ENCODE measurements at regions not wholly inside any gene's neighbourhood (a gene's known extent, or its start where the extent isn't known, plus 50 kb on each side); places are given as distances from the start of the nearest gene placed in this dataset.

DNA sequence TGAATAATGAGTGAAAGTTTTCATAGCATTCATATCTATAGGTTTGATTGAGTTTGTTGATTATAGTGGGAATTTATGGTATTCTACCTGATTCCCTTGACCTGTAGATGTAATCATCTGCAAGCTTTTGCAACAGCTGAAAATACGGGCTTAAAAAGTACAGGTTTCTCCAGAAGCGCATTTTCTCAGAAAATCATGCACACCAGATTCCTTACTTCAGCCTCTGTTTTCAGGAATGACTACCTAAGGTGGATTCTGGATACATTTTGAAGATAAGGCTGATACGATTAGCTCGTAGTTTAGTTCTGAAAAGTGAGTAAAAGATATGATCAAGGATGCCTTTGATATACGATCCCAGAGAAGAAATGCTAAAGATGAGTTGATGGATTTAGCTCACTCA is 694.8 kb upstream of the CDH10 start:
- Histone ChIP-seq H3K36me3 (replicated peaks in 1 of 2; ENCODE audit: control insufficient read depth in 1 of 2, insufficient read depth in 2 of 2, low read length in 1 of 2) (no peaks in the 10 kb centered on the region), H2AFZ (ENCODE audit: low read depth) (no peak overlapping the region), H3K9ac (no peak overlapping the region), H3K4me1 (ENCODE audit: control insufficient read depth in 1 of 2, insufficient read depth in 2 of 2, low read depth in 1 of 2, low read length in 1 of 2) (no peaks in the 10 kb centered on the region), H3F3A (replicated peaks; ENCODE audit: insufficient read depth) (no peaks in the 10 kb centered on the region), H3K4me2 (no peak overlapping the region), H3K4me3 (ENCODE audit: low read depth in 2 of 2, low read length in 1 of 2) (no peak overlapping the region), H3K79me2 (ENCODE audit: insufficient read depth) (no peaks in the 10 kb centered on the region), H3K27ac (ENCODE audit: low read depth in 2 of 2, low read length in 1 of 2) (no peak overlapping the region), H3K9me2 (no peaks in the 10 kb centered on the region), H4K20me1 (ENCODE audit: insufficient read depth) (no peaks in the 10 kb centered on the region), H3K27me3 (ENCODE audit: insufficient read depth) (no peaks in the 10 kb centered on the region; the same call in 1 of the 2 replicates), H3K9me3 (no peaks in the 10 kb centered on the region)
- ChIA-PET CTCF (no interaction called here), POLR2A (no interaction called here)
- TF ChIP-seq POLR2AphosphoS5 (IDR thresholded peaks at IDR 0.05; ENCODE audit: low read depth, low read length) (no peak), YY1 (IDR thresholded peaks at IDR 0.05; ENCODE audit: low read depth) (no peak), RFX5 (IDR thresholded peaks at IDR 0.05; ENCODE audit: low read length) (no peak), NFIC (IDR thresholded peaks at IDR 0.05; ENCODE audit: borderline replicate concordance) (no peak), GABPA (IDR thresholded peaks at IDR 0.05; ENCODE audit: low read depth) (no peak), JUND (IDR thresholded peaks at IDR 0.05) (no peak), FOXM1 (IDR thresholded peaks at IDR 0.05; ENCODE audit: low read depth) (no peak), RAD21 (IDR thresholded peaks at IDR 0.05; ENCODE audit: low read length) (no peak), EZH2phosphoT487 (IDR thresholded peaks at IDR 0.05; ENCODE audit: borderline replicate concordance, low read depth) (no peak), MAX (IDR thresholded peaks at IDR 0.05; ENCODE audit: low read depth) (no peak), SMC3 (IDR thresholded peaks at IDR 0.05; ENCODE audit: low read depth, low read length) (no peak), RXRA (IDR thresholded peaks at IDR 0.05; ENCODE audit: borderline replicate concordance, low read depth) (no peak), ELF1 (IDR thresholded peaks at IDR 0.05) (no peak), IRF3 (IDR thresholded peaks at IDR 0.05; ENCODE audit: low read depth, low read length) (no peak), CHD2 (IDR thresholded peaks at IDR 0.05; ENCODE audit: low read length, partially characterized antibody) (no peak), EP300 (IDR thresholded peaks at IDR 0.05; ENCODE audit: borderline replicate concordance in 1 of 2, low read depth in 1 of 2, low read length in 1 of 2) (no peak), MXI1 (IDR thresholded peaks at IDR 0.05; ENCODE audit: low read depth, low read length) (no peak)
- TF ChIP-seq, protein P1, sequence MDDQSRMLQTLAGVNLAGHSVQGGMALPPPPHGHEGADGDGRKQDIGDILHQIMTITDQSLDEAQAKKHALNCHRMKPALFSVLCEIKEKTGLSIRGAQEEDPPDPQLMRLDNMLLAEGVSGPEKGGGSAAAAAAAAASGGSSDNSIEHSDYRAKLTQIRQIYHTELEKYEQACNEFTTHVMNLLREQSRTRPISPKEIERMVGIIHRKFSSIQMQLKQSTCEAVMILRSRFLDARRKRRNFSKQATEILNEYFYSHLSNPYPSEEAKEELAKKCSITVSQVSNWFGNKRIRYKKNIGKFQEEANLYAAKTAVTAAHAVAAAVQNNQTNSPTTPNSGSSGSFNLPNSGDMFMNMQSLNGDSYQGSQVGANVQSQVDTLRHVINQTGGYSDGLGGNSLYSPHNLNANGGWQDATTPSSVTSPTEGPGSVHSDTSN (IDR thresholded peaks at IDR 0.05): no peak
- TF ChIP-seq, protein P2, sequence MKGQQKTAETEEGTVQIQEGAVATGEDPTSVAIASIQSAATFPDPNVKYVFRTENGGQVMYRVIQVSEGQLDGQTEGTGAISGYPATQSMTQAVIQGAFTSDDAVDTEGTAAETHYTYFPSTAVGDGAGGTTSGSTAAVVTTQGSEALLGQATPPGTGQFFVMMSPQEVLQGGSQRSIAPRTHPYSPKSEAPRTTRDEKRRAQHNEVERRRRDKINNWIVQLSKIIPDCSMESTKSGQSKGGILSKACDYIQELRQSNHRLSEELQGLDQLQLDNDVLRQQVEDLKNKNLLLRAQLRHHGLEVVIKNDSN (IDR thresholded peaks at IDR 0.05; ENCODE audit: borderline replicate concordance, low read depth): no peak
- TF ChIP-seq, protein P3, sequence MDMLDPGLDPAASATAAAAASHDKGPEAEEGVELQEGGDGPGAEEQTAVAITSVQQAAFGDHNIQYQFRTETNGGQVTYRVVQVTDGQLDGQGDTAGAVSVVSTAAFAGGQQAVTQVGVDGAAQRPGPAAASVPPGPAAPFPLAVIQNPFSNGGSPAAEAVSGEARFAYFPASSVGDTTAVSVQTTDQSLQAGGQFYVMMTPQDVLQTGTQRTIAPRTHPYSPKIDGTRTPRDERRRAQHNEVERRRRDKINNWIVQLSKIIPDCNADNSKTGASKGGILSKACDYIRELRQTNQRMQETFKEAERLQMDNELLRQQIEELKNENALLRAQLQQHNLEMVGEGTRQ (IDR thresholded peaks at IDR 0.05; ENCODE audit: borderline replicate concordance, low read depth, low read length): no peak
- no peak for DNase-seq
- WGBS (ENCODE audit: low lambda C conversion rate): 3% methylated on average over 5 of the region's 5 CpGs

Measured in SK-N-SH (cell line).